Thyroid gland (tissue), 4 donors: ENCODE measurements at regions not wholly inside any gene's neighbourhood (a gene's known extent, or its start where the extent isn't known, plus 50 kb on each side); places are given as distances from the start of the nearest gene placed in this dataset.

ENCODE experiments used
- POLR2A ChIP-seq, 2 donors: fragments of 450-650 bp; IDR thresholded peaks; one replicate each; pipeline ENCODE4 v1.6.1; 2017; ENCODE audit warnings: antibody characterized with exemption in 2 of 2, mild to moderate bottlenecking in 2 of 2, moderate library complexity in 1 of 2
- TF ChIP-seq, protein P1 (sequence below), 6 experiments: fragments of 200-600 bp in 3 of 6; fragments of 450-650 bp in 3 of 6; sonication (generic) in 3 of 6; IDR thresholded peaks; one replicate each; pipeline ENCODE4 v1.5.1; 2016 to 2019; ENCODE audit warnings: antibody characterized with exemption in 6 of 6, mild to moderate bottlenecking in 2 of 6, inconsistent platforms in 1 of 6, moderate library complexity in 1 of 6

DNA sequence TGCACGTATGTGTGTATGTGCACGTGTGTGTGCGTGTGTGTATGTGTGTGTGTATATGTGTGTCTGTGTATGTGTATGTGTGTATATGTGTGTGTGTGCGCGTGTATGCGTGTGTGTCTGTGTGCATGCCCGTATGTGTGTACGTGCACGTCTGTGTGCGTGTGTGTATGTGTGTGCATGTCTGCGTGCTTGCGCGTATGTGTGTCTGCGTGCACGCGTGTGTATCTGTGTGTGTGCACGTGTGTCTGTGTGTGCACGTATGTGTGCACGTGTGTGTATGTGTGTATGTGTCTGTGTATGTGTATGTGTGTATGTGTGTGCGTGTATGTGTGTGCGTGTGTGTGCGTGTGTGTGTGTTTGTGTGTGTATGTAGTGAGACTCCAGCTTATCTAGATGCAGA lies 97.5 kb upstream of the SPATS2L start:
- TF ChIP-seq, protein P1, sequence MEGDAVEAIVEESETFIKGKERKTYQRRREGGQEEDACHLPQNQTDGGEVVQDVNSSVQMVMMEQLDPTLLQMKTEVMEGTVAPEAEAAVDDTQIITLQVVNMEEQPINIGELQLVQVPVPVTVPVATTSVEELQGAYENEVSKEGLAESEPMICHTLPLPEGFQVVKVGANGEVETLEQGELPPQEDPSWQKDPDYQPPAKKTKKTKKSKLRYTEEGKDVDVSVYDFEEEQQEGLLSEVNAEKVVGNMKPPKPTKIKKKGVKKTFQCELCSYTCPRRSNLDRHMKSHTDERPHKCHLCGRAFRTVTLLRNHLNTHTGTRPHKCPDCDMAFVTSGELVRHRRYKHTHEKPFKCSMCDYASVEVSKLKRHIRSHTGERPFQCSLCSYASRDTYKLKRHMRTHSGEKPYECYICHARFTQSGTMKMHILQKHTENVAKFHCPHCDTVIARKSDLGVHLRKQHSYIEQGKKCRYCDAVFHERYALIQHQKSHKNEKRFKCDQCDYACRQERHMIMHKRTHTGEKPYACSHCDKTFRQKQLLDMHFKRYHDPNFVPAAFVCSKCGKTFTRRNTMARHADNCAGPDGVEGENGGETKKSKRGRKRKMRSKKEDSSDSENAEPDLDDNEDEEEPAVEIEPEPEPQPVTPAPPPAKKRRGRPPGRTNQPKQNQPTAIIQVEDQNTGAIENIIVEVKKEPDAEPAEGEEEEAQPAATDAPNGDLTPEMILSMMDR (IDR thresholded peaks at IDR 0.05): no peak
- TF ChIP-seq POLR2A (IDR thresholded peaks at IDR 0.05): no peak
